ENCODE measurements at regions not wholly inside any gene's neighbourhood (a gene's known extent, or its start where the extent isn't known, plus 50 kb on each side); places are given as distances from the start of the nearest gene placed in this dataset.

- Histone ChIP-seq H3K27me3 (ENCODE audit: insufficient read depth) (no peaks in the 10 kb centered on the region), H3K9me3 (no peaks in the 10 kb centered on the region; the same call in 1 of the 2 replicates), H3K4me2 (no peak overlapping the region), H3F3A (replicated peaks; ENCODE audit: insufficient read depth) (no peaks in the 10 kb centered on the region), H3K4me3 (ENCODE audit: low read depth in 2 of 2, low read length in 1 of 2) (no peak overlapping the region), H3K9me2 (no peaks in the 10 kb centered on the region), H2AFZ (ENCODE audit: low read depth) (no peak overlapping the region), H3K36me3 (replicated peaks in 1 of 2; ENCODE audit: control insufficient read depth in 1 of 2, insufficient read depth in 2 of 2, low read length in 1 of 2) (no peaks in the 10 kb centered on the region), H3K4me1 (ENCODE audit: control insufficient read depth in 1 of 2, insufficient read depth in 2 of 2, low read depth in 1 of 2, low read length in 1 of 2) (no peaks in the 10 kb centered on the region), H3K79me2 (ENCODE audit: insufficient read depth) (no peaks in the 10 kb centered on the region), H4K20me1 (ENCODE audit: insufficient read depth) (no peaks in the 10 kb centered on the region), H3K27ac (ENCODE audit: low read depth in 2 of 2, low read length in 1 of 2) (no peak overlapping the region), H3K9ac (no peak overlapping the region)
- CTCF ChIA-PET = no interaction called here
- TF ChIP-seq ZBTB33 (IDR thresholded peaks at IDR 0.05; ENCODE audit: borderline replicate concordance, low read depth) = no peak
- TF ChIP-seq MEF2A (IDR thresholded peaks at IDR 0.05; ENCODE audit: borderline replicate concordance, low read depth) = no peak
- no peak for TF ChIP-seq FOSL2 (IDR thresholded peaks at IDR 0.05; ENCODE audit: borderline replicate concordance, low read depth)
- TF ChIP-seq SIN3A (IDR thresholded peaks at IDR 0.05; ENCODE audit: borderline replicate concordance, low read depth, low read length) = no peak
- TF ChIP-seq YY1 (IDR thresholded peaks at IDR 0.05; ENCODE audit: low read depth) = no peak
- TF ChIP-seq IRF3 (IDR thresholded peaks at IDR 0.05; ENCODE audit: low read depth, low read length) = no peak
- TF ChIP-seq JUND (IDR thresholded peaks at IDR 0.05) = no peak
- TF ChIP-seq CTCF (IDR thresholded peaks at IDR 0.05) = no peak
- TF ChIP-seq TEAD4 (IDR thresholded peaks at IDR 0.05; ENCODE audit: borderline replicate concordance, insufficient read depth) = no peak
- no peak for TF ChIP-seq POLR2AphosphoS5 (IDR thresholded peaks at IDR 0.05; ENCODE audit: low read depth, low read length)
- TF ChIP-seq RXRA (IDR thresholded peaks at IDR 0.05; ENCODE audit: borderline replicate concordance, low read depth) = no peak
- POLR2A ChIA-PET = no interaction called here
- no peak for DNase-seq
Measured at GRCh38 chr15:94858920-94859319, 627.6 kb downstream of the MCTP2 start.

GRCh38 chr15:94864600-94864999 is 633.2 kb downstream of the MCTP2 start:
- ChIA-PET POLR2A (no interaction called here), CTCF (no interaction called here)
- no peaks in the 10 kb centered on the region for H3K9me2 ChIP-seq
- H4K20me1 ChIP-seq (ENCODE audit: insufficient read depth) = no peaks in the 10 kb centered on the region
- DNase-seq = no peak
- WGBS (ENCODE audit: low lambda C conversion rate) = 0% methylated on average over 1 of the region's 1 CpG
- 0 out of 2 replicates have a peak, but pooled peaks cover 3% of the 10 kb centered on the region for H3K9me3 ChIP-seq
- H3K27ac ChIP-seq (ENCODE audit: low read depth in 2 of 2, low read length in 1 of 2) = no peak overlapping the region
- no peak overlapping the region for H3K4me3 ChIP-seq (ENCODE audit: low read depth in 2 of 2, low read length in 1 of 2)
- no peaks in the 10 kb centered on the region for H3K36me3 ChIP-seq (replicated peaks in 1 of 2; ENCODE audit: control insufficient read depth in 1 of 2, insufficient read depth in 2 of 2, low read length in 1 of 2)
- no peaks in the 10 kb centered on the region for H3K27me3 ChIP-seq (ENCODE audit: insufficient read depth)
- no peak overlapping the region for H2AFZ ChIP-seq (ENCODE audit: low read depth)
- H3K4me1 ChIP-seq (ENCODE audit: control insufficient read depth in 1 of 2, insufficient read depth in 2 of 2, low read depth in 1 of 2, low read length in 1 of 2) = no peaks in the 10 kb centered on the region
- no peak overlapping the region for H3K9ac ChIP-seq
- no peak for TF ChIP-seq NFIC (IDR thresholded peaks at IDR 0.05; ENCODE audit: borderline replicate concordance)
- no peak for TF ChIP-seq FOSL2 (IDR thresholded peaks at IDR 0.05; ENCODE audit: borderline replicate concordance, low read depth)
- TF ChIP-seq SMC3 (IDR thresholded peaks at IDR 0.05; ENCODE audit: low read depth, low read length) = no peak
- TF ChIP-seq TAF1 (IDR thresholded peaks at IDR 0.05; ENCODE audit: borderline replicate concordance, low read depth, low read length) = no peak
- TF ChIP-seq RFX5 (IDR thresholded peaks at IDR 0.05; ENCODE audit: low read length) = no peak
- no peak for TF ChIP-seq RXRA (IDR thresholded peaks at IDR 0.05; ENCODE audit: borderline replicate concordance, low read depth)
- no peak for TF ChIP-seq YY1 (IDR thresholded peaks at IDR 0.05; ENCODE audit: low read depth)
- no peak for TF ChIP-seq SIN3A (IDR thresholded peaks at IDR 0.05; ENCODE audit: borderline replicate concordance, low read depth, low read length)
- no peak for TF ChIP-seq FOXM1 (IDR thresholded peaks at IDR 0.05; ENCODE audit: low read depth)
- no peak for TF ChIP-seq TCF12 (IDR thresholded peaks at IDR 0.05)
- TF ChIP-seq RCOR1 (IDR thresholded peaks at IDR 0.05; ENCODE audit: low read length) = no peak
- no peak for TF ChIP-seq MAX (IDR thresholded peaks at IDR 0.05; ENCODE audit: low read depth)
- TF ChIP-seq GABPA (IDR thresholded peaks at IDR 0.05; ENCODE audit: low read depth) = no peak
- TF ChIP-seq JUND (IDR thresholded peaks at IDR 0.05) = no peak
- no peak for TF ChIP-seq ELF1 (IDR thresholded peaks at IDR 0.05)
- no peak for TF ChIP-seq POLR2AphosphoS5 (IDR thresholded peaks at IDR 0.05; ENCODE audit: low read depth, low read length)
- TF ChIP-seq PBX3 (IDR thresholded peaks at IDR 0.05) = no peak
- H3F3A ChIP-seq (replicated peaks; ENCODE audit: insufficient read depth) = no peaks in the 10 kb centered on the region
- no peaks in the 10 kb centered on the region for H3K79me2 ChIP-seq (ENCODE audit: insufficient read depth)
- H3K4me2 ChIP-seq = no peak overlapping the region
